ENCODE measurements at regions not wholly inside any gene's neighbourhood (a gene's known extent, or its start where the extent isn't known, plus 50 kb on each side); places are given as distances from the start of the nearest gene placed in this dataset.
"Not testable (repeated sequence)": the region's sequence is repeated elsewhere in the genome, so short reads cannot be mapped to it uniquely, and the experiment has no call there.

- not testable (repeated sequence) for TF ChIP-seq CTCF, POLR2AphosphoS5, POLR2A (IDR thresholded peaks at IDR 0.05)
Measured at GRCh38 chr7:79739036-79739709, 285.7 kb upstream of the MAGI2 start.

Measured in prostate gland (tissue), 2 donors.